ENCODE measurements at regions not wholly inside any gene's neighbourhood (a gene's known extent, or its start where the extent isn't known, plus 50 kb on each side); places are given as distances from the start of the nearest gene placed in this dataset.
"Not testable (repeated sequence)": the region's sequence is repeated elsewhere in the genome, so short reads cannot be mapped to it uniquely, and the experiment has no call there.

DNA sequence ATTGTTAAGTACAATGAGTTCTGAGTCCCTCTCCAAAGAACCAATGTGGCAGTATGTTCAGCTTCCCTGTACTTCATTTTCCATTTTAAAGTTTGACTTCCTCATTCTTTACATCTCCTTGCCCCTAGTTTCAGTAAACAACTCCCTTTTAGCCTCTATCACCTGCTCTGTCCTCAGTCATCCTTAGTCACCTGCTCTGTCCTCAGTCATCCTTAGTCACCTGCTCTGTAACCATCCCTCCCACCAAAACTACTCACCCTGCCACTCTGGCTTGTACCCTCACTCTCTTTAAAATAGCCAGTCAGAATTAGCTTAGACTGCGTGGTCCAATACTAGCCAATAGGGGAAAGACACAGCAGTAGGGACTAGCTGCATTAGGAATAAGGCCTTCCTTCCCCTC lies 259.9 kb upstream of the TBL1XR1 start:
- not testable (repeated sequence) for DNase-seq (ENCODE audit: low read depth in 2 of 2)

DNA sequence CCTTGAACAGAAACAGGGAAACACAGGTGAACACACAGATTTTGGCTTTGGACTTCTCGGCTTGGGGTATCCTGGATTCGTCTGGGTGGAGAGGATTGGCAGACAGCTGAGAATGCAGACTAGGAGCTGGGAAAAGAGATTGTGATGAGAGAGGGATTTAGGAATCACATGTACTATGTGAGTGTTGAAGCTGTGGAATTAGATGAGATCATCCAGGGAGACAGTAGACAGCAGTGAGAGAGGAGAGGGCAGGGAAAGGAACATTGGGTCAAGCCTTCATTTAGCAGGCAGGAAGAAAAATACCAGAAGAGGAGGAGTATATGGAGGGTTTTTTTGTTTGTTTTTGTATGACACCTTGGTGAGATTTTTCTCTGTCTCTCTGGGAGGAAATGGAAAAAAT lies 262.1 kb upstream of the TBL1XR1 start:
- no peak for DNase-seq (ENCODE audit: low read depth in 2 of 2)

DNA sequence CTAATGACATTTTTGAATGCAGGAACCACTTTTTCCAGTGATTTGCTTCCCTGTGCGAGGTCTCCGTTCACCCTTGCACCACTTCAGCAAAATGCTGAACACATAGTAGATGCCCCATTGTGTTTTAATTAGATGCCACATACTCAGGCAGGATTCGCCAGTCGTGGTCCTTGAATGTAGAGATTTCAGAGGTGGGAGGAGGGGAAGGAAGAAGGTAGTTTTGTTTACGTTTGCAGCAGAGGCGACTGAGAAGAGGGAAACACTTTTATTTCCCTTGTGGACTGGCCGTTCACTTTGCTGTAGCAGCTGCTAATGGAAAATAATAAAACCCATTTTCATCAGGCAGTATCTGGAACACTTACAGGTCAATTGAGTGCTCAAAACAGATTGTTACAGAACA lies 262.8 kb upstream of the TBL1XR1 start:
- no peak for DNase-seq (ENCODE audit: low read depth in 2 of 2)

DNA sequence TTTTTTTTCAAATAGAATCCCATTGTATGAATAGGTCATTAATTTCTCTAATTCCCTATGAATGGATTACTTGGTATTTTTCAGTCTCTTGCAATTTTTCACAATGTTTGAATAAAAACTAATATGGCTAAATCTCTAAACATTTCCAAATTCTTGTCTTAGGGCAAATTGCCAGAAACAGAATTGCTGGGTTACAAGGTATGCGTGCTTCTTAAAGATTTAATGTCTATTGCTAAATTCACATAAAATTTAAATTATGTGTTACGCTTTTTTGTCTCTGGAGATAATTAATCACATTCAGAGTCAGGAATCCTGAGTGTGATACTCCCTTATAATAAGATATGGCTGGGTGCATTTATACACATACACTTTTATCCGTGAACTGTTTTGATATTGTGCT lies 264.5 kb upstream of the TBL1XR1 start:
- no peak for DNase-seq (ENCODE audit: low read depth in 2 of 2)

DNA sequence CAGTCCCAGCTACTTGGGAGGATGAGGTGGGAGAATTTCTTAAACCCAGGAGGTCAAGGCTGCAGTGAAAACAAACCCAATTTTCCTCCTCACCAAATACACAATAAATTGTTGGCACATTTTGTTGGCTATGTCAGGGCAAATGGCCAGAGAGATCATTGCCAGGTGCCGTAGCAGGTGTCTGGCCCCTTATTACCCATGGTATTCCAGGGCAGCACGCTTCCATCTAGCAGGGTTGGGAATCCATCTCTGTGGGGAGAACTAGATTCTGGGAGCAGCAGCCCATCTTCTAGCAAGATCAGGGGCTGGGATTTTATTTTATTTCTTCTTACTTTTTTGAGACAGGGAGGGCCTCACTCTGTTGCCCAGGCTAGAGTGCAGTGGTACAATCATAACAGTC lies 266.1 kb upstream of the TBL1XR1 start:
- not testable (repeated sequence) for DNase-seq (ENCODE audit: low read depth in 2 of 2)

DNA sequence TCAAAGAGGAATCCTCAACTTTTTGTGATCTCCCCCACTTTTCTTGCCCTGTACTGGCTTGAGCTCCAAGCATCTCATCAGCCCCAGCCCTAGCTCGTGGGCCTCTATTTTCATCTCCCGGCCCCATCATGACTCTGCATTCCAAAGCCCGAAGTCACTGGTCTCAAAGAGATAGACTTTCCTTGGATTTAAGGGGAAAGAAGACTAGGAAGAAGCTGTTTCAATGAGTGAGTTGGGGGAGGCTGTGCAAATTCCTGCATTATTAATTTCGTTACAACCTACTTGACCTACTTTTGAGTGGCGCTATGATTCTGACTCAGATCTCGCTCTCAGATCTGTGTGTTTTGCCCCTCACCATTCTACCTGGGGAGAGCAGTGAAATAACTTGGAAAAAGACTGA lies 266.6 kb upstream of the TBL1XR1 start:
- DNase-seq (ENCODE audit: low read depth in 2 of 2), result no peak

DNA sequence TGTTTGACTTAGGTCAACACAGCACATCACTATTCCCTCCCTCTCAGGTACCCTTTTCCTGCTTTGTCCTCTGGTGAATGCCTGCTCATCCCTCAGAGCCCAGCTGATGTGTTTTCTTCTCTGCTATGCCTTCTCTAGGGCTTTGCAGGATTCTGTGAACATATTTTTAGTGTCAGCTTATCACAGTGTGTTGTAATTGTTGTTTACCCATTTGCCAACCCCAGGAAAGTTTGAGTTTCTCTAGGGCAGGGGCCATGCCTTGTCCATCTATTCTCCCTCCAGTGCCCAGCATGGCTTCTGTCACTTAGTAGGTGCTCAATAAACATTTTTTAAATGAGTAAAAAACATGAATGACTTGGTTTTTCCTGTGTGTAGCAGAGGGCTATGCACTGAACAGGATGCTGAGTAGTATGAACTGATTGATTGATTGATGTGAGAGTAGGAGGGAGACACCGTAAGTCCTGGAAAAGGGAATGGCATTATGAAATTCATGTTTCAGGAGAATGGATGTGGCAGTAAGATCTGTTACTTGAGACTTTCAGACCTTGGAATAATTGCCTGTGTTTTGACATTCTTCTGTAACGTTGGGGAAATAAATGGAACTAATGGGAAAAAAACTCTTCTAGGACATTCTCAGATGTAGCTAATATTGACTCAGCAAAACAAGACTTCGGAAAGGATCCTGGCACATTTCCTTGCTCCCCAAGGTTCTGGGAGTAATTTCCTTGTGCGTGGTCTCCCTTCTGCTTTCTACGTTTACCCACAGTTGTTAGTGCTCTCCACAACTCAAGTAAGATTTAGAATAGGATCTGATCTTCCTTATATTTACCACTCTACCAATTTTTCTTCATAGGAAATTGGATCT lies 267.3 kb upstream of the TBL1XR1 start:
- DNase-seq (ENCODE audit: low read depth in 2 of 2), result no peak

DNA sequence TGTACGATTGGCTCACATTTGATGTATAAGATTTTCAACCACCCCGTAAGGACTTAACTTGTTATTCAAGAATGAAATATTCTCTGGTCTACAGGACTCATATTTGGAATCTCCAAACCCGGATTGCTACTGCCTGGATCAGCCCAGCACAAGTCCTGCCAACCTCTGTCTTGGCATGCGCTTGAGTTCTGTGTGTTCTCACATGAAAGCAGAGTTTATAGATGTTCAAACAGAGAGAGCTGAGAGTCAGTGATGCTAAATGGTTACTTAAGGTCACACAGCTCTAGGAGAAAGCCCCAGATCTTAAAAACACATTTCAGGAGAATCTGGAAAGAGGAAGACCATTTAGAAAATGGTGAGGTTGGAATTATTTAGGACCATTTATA lies 268.0 kb upstream of the TBL1XR1 start:
- no peak for DNase-seq (ENCODE audit: low read depth in 2 of 2)

DNA sequence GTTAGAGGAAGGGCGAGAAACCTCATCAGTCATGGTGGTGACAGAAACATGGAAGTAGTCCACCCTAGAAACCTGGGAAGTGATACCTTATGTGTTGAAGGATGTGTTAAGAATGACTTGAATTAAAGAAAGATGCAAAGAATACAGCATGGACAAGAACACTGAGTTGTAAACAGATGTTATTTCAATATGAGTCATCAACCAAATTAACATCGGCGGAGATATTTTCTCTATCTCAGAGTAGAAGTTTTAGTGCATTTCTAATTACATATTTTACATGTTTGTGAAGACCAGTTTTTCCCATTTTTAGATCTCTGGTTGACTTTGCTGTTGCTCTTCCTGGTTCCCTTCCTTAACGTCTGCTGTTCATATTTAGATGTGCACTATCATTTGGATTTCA lies 268.8 kb upstream of the TBL1XR1 start:
- DNase-seq (ENCODE audit: low read depth in 2 of 2), result no peak

DNA sequence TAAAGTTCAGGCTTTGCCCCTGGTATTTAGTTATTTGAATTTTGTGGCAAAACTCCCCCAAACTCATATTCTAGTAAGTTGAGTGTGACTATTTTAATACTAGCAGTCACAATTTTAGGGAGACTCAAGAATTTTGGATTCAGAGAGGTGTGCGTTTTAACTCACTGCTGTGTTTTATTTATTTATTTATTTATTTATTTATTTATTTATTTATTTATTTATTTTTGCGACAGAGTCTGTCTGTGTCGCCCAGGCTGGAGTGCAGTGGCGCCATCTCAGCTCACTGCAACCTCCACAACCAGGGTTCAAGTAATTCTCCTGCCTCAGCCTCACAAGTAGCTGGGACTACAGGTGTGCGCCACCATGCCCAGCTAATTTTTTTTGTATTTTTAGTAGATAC lies 269.3 kb upstream of the TBL1XR1 start:
- not testable (repeated sequence) for DNase-seq (ENCODE audit: low read depth in 2 of 2)

DNA sequence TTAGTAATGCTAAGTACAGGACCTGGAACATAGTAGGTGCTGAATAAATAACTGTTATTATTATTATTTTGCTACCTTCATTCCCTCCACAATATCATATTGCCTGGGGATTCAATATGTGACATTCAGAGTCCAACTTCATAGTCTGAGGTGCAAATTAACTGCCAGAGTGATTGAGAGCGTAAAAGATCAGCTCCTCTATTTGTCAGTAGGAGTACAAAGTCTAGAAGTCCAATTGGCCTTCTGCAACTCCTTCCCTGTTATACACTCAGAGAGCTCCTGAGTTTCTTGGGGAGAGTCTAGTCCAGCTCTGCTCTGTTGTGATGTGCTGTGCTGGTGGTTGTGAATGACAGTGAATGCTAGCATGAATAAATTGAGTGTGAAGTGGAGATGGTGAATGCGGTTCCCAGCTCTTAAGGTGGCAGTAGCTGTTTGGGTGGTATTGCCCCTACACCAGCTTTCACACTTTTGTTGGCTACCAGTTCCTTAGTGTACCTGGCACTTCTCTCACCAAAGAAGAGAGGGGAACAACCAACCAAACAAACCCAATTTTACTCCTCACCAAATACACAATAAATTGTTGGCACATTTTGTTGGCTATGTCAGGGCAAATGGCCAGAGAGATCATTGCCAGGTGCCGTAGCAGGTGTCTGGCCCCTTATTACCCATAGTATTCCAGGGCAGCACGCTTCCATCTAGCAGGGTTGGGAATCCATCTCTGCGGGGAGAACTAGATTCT lies 270.1 kb upstream of the TBL1XR1 start:
- DNase-seq (ENCODE audit: low read depth in 2 of 2), result no peak

DNA sequence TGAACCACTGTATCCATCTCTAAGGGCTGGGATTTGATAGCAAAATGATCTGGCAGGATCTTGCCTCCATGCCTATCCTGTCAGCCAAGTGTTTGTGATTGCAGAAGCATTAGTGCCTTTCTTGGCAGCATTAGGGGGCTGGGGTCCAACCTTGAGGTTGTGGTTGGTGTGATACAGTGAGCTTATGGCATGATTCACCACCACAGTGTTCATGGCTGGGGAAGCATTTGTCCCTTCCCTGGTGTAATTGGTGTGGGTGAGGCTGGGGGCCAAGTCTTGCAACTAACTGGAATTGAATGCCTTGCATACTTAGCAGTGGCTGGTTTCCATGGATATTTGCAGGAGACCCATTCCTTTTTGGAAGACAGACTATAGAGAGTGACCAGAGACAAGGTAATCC lies 271.0 kb upstream of the TBL1XR1 start:
- no peak for DNase-seq (ENCODE audit: low read depth in 2 of 2)

DNA sequence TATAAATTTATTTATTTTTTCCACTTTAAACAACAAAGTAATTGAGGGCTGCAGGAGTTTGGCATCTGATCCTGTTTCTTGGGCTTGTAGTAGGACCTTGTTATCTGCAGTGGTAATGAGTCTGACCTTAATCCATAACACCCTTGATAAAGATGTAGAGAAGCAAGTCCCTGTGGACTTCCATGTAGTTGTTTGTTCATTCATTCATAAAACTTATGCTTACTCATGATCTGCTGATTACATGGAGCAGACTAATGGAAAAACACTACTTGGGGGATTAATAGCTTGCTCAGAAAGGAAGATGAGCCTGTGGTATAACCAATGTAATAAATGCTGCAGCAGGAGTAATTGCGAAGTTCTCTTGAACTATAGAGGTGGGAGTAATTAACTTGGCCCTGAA lies 271.5 kb upstream of the TBL1XR1 start:
- no peak for DNase-seq (ENCODE audit: low read depth in 2 of 2)

DNA sequence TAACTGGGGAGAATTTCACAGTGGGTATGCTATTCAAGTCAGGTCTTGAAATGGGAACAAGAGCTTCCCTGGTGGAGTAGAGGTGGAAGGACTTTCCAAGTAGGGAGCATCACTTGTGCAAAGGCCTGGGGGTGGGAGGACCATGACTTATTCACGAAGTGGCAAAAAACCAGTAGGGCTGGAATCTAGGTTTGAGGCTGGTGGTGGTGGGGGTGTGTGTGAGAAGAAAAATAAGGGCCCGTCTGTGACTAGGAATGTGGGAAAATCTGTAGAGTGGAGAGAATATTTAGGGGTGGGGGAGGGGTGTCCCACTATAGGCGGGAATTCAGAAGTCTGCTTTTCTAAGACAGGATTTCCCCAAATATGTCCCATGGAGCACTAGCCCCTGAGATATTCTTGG lies 271.9 kb upstream of the TBL1XR1 start:
- DNase-seq (ENCODE audit: low read depth in 2 of 2), result no peak

DNA sequence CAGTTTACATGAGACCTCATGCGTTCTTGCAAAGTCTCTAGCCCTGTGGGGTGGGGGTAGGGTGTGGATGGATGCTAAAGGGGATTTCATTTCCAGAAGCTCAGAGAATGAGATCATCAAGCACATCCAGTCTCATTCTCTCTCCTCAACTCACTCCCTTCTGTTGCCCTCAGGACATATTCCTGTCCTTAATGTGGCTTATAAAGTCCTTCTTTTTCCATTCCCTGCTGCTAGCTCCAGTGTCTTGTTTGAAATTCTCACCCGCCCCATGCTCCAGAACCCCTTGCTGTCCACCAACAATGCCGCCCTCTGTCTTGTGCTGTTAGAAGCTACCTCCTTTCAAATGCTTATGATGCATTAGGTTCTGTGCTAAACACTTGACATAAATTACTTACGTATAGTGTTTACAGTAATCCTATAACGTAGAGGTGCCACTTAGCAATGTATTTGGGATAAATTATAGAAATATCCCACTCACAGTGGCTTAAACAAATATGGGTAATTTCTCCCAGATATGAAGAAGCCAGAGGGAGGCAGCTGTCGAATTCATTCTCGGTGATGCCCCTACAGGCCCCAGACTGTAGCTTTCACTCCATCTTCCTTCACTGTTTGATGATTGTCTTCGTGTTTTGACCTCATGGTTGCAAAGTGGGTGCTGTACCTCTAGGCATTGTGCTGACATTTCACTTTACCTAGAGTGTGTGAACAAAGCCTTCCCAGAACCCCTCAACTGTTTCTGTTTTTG lies 273.1 kb upstream of the TBL1XR1 start:
- no peak for DNase-seq (ENCODE audit: low read depth in 2 of 2)

DNA sequence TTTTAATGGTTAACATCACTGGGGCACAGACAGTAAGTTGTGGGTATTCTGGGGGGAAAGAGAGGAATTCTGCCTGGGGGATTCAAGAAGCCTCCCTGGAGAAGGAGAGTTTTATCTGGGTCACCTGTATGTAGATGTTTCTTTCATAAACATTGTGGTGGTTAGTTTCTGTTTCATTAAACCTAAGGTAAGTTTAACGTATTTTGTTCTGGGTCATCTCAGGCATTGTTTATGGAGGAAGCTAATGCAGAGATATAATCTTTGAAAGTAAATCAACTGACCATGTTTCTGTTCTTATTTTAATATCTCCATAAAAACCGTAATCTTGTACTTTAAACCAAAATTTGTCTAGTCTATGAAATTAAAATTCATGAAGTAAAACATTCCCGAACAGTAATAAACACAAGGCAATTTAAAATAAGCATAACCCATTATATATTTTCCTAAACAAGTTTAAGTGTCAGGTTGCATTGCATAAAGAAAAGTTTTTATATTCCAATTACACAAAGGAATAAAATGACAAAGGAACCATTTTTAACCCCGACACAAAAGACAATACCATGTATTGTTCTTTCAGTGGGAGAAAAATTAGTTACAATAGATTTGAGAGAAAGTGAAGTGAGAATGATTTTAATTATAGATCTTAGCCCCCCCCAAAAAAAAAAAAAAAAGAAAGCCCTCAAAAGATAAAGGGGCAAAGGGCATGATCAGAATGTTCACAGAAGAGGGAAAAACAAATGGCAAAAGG lies 274.6 kb upstream of the TBL1XR1 start:
- DNase-seq (ENCODE audit: low read depth in 2 of 2), result no peak

DNA sequence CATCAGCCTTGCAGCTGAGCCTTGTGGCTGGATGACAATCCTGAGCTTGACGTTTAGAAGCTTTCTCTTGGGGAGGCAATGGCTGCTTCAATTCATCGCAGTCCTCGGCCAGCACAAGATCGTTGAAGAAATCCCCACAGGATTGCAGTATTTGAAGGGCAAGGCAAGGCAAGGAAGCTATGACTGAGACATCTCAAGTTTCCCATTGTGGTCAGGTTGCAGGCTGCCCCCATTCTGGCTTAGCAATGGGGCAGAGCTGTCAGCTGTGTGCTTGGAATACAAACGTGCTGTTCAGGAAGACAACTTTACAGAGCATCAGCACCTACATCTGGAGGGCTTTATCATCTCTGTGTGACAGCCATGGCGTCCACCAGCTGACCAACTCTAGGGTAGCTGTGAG lies 275.9 kb upstream of the TBL1XR1 start:
- no peak for DNase-seq (ENCODE audit: low read depth in 2 of 2)

DNA sequence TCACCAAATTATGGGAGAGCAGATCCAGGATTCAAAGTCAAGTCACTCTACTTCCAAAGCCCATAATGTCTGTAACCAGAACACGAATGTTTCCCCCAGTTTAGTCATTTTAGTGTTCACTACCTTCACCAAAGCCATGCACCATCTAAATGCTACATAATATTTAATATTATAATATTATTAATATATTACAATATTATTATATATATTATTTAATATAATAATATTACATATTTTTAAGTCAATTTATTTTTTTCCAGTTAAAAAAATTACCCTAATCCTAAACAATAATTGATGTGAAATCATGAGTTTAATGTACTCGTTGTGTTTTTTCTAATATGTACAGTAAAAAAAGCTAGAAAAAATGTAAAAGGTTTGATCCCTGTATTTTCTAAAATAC lies 276.6 kb upstream of the TBL1XR1 start:
- DNase-seq (ENCODE audit: low read depth in 2 of 2), result no peak

DNA sequence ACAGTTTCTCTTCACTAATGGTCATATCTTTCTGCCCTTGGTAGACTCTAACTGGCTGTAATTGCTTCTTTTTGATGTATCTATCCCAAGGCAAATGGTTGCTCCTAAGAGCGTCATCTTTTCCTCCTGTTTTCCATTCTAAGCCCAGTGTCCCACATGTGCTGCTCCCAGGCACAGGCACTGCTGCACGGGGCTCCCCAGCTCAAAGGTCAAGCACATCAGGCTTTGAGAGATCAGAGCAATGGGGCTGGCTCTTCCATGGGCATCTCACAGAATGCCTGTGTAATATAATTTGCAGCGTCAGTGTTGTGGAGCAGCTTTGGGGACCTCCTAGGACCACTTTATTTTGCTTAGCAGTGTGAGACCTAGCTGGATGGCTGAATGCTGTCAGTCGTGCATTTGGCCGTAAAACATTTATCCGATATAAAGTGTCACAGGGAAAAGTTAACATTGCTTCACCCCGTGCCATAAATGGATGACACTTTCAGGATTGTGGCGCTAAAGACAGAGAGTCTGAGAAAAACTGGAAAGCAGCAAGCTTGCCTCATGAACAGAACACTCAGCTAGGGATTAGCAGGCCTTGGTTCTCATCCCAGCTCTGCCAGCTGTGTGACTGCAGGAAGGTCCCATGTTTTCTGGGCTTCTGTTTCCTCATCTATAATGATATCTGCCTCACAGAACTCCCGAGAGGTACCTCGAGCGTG lies 277.5 kb upstream of the TBL1XR1 start:
- no peak for DNase-seq (ENCODE audit: low read depth in 2 of 2)

DNA sequence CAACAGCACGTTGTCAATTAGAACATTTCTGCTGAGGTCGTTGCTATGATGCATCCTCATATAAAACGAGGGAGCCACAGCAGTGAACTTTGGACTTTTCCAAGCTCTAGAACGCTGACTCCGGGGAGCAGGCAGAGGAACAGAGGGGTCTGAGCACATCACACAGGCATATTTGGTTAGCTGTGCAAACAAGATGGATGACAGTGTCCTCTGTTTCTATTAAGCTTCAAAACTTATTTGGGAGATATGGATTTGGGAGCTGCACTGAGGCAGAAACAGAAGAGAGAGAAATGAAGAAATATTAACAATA lies 278.0 kb upstream of the TBL1XR1 start:
- DNase-seq (ENCODE audit: low read depth in 2 of 2), result no peak

DNA sequence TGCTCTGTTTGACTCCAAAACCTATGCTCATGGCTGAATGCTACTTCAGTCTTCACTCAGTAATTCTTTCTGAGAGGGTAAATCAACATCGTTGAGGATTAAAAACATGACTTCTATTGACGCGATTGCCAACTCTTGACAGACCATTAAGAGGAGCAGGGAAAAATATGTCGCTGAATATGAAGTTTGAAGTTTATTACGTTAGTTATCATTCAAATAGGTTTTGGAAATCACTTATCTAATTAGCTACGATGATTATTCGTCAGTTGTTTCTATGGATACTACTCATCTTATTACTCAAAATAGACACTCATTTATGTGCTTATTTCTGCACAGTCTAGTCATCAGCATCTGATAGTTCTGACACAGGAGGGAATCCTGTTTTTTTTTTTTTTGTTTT lies 279.2 kb upstream of the TBL1XR1 start:
- DNase-seq (ENCODE audit: low read depth in 2 of 2), result no peak

Measured in stimulated activated CD8-positive, alpha-beta memory T cell treated with anti-CD3 and anti-CD28 coated beads, Interleukin-2, amount 100 ng/mL, for 48 hours (primary cell).